HL-60 (cell line): ENCODE measurements at regions not wholly inside any gene's neighbourhood (a gene's known extent, or its start where the extent isn't known, plus 50 kb on each side); places are given as distances from the start of the nearest gene placed in this dataset.

ENCODE experiments used
- DNase-seq, 2 experiments: peaks; one replicate each; pipeline ENCODE4 v3.0.0-alpha.2; 2010 to 2020; ENCODE audit warnings: low read depth in 1 of 2, low spot score in 1 of 2
- H3K27ac ChIP-seq: fragments of 250-450 bp; sonication (Bioruptor Pico); replicated peaks from 2 replicates; pipeline ENCODE4 v1.5.1; 2020; ENCODE audit warnings: mild to moderate bottlenecking, moderate library complexity
- H3K27me3 ChIP-seq: fragments of 250-450 bp; sonication (Bioruptor Pico); 2 replicates; pipeline ENCODE4 v1.5.1; 2021; ENCODE audit warnings: mild to moderate bottlenecking, moderate library complexity; ENCODE audit not compliant: insufficient read depth, poor library complexity, severe bottlenecking
- H3K4me3 ChIP-seq: replicated peaks from 2 replicates; pipeline ENCODE4 v1.5.1; 2011; ENCODE audit warnings: mild to moderate bottlenecking, control low read depth, low read length; ENCODE audit not compliant: insufficient read depth
- CTCF ChIP-seq: IDR thresholded peaks from one replicate; pipeline ENCODE4 v1.5.1; 2011; ENCODE audit warnings: low read length, control low read depth, inconsistent platforms; ENCODE audit not compliant: insufficient read depth
- GABPA ChIP-seq: IDR thresholded peaks from 2 replicates; pipeline ENCODE4 v1.6.1; 2012; ENCODE audit warnings: low read depth
- POLR2AphosphoS5 ChIP-seq: IDR thresholded peaks from 2 replicates; pipeline ENCODE4 v1.6.1; 2012; ENCODE audit warnings: low read depth
- REST ChIP-seq: IDR thresholded peaks from 2 replicates; pipeline ENCODE4 v1.6.1; 2012; ENCODE audit warnings: low read depth; ENCODE audit not compliant: insufficient replicate concordance
- SPI1 ChIP-seq: IDR thresholded peaks from 2 replicates; pipeline ENCODE4 v1.6.1; 2012; ENCODE audit warnings: low read depth, mild to moderate bottlenecking, borderline replicate concordance

GRCh38 chr7:10536561-10536960, 437.1 kb upstream of the PHF14 start:
- Histone ChIP-seq H3K27me3 (no peaks in the 10 kb centered on the region), H3K4me3 (no peak overlapping the region), H3K27ac (no peak overlapping the region)
- TF ChIP-seq POLR2AphosphoS5 (no peak), SPI1 (no peak), CTCF (no peak), REST (no peak), GABPA (no peak)
- no peak for DNase-seq

- Histone ChIP-seq H3K27ac (no peak overlapping the region), H3K4me3 (no peak overlapping the region), H3K27me3 (no peaks in the 10 kb centered on the region)
- TF ChIP-seq POLR2AphosphoS5 (no peak), REST (no peak), CTCF (no peak), GABPA (no peak), SPI1 (no peak)
- DNase-seq = no peak
Measured at GRCh38 chr7:10537764-10538163, 435.9 kb upstream of the PHF14 start.

DNA sequence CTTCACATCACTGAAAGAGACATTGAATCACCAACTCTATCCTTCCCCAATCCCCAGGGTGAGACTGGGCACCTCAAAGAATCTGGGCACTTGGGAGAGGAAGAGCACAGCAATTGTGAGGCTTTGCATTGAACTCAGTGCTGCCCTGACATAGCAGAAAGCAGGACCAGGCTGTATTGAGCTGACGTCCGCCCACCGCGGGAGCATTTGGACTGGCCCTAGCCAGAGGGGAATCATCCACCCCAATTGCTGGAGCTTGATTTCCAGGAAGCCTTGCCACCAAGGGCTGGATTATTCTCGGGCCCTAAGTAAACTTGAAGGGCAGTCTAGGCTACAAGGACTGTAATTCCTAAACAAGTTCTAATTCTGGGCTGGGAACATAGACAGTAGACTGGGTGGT, 416.3 kb upstream of the PHF14 start:
- TF ChIP-seq SPI1 (no peak), CTCF (no peak), REST (no peak), GABPA (no peak), POLR2AphosphoS5 (no peak)
- DNase-seq = no peak
- H3K27ac ChIP-seq = no peak overlapping the region
- H3K27me3 ChIP-seq = no peaks in the 10 kb centered on the region
- H3K4me3 ChIP-seq = no peak overlapping the region
